Karpas-422 (cell line): ENCODE measurements at regions not wholly inside any gene's neighbourhood (a gene's known extent, or its start where the extent isn't known, plus 50 kb on each side); places are given as distances from the start of the nearest gene placed in this dataset.

Experiments used
- DNase-seq: peaks from one replicate; pipeline ENCODE4 v3.0.0-alpha.2; 2015
- H2AFZ ChIP-seq: fragments of 200-600 bp; sonication (generic); 2 replicates; pipeline ENCODE4 v1.6.1; 2014; ENCODE audit warnings: antibody characterized with exemption, low read length, mixed read lengths
- H3K27ac ChIP-seq: fragments of 200-600 bp; sonication (generic); 2 replicates; pipeline ENCODE4 v1.5.1; 2014; ENCODE audit warnings: mild to moderate bottlenecking, low read length, moderate library complexity
- H3K27me3 ChIP-seq: fragments of 200-600 bp; sonication (generic); 2 replicates; pipeline ENCODE4 v1.6.1; 2014; ENCODE audit warnings: low read length, mixed read lengths
- H3K36me3 ChIP-seq: fragments of 200-600 bp; sonication (generic); 2 replicates; pipeline ENCODE4 v1.6.1; 2014; ENCODE audit warnings: low read length, mixed read lengths; ENCODE audit not compliant: insufficient read depth
- H3K4me1 ChIP-seq: fragments of 200-600 bp; sonication (generic); 2 replicates; pipeline ENCODE4 v1.6.1; 2014; ENCODE audit warnings: mild to moderate bottlenecking, low read length, mixed read lengths
- H3K4me2 ChIP-seq: fragments of 200-600 bp; sonication (generic); 2 replicates; pipeline ENCODE4 v1.6.1; 2014; ENCODE audit warnings: low read length, low read depth, mild to moderate bottlenecking; ENCODE audit not compliant: poor library complexity, severe bottlenecking
- H3K4me3 ChIP-seq: fragments of 200-600 bp; sonication (generic); 2 replicates; pipeline ENCODE4 v1.5.1; 2014; ENCODE audit warnings: mild to moderate bottlenecking, antibody characterized with exemption, low read length, mixed read lengths
- H3K79me2 ChIP-seq: fragments of 200-600 bp; sonication (generic); 2 replicates; pipeline ENCODE4 v1.6.1; 2014; ENCODE audit warnings: mild to moderate bottlenecking, low read length, mixed read lengths
- H3K9ac ChIP-seq: fragments of 200-600 bp; sonication (generic); 2 replicates; pipeline ENCODE4 v1.6.0; 2014; ENCODE audit warnings: low read length
- H3K9me2 ChIP-seq: fragments of 200-600 bp; sonication (generic), shearing (Covaris generic); replicated peaks from 2 replicates; pipeline ENCODE4 v1.6.0; 2014; ENCODE audit warnings: mild to moderate bottlenecking, low read length, moderate library complexity; ENCODE audit not compliant: insufficient read depth
- H3K9me3 ChIP-seq: fragments of 300-700, 200-600 bp; sonication (generic); 2 replicates; pipeline ENCODE4 v1.6.1; 2014; ENCODE audit warnings: low read length, mixed read lengths
- H4K20me1 ChIP-seq: fragments of 200-600 bp; sonication (generic); 2 replicates; pipeline ENCODE4 v1.6.1; 2014; ENCODE audit warnings: mild to moderate bottlenecking, antibody characterized with exemption, low read length, low read depth; ENCODE audit not compliant: insufficient read depth

GRCh38 chr2:41867553-41867952 lies 180.3 kb upstream of the PKDCC start:
- no peak overlapping the region for H3K27ac ChIP-seq

GRCh38 chr2:41869542-41870264 lies 178.1 kb upstream of the PKDCC start:
- no peaks in the 10 kb centered on the region for H4K20me1 ChIP-seq
- no peak overlapping the region for H3K4me2 ChIP-seq
- H3K9me2 ChIP-seq, result no peaks in the 10 kb centered on the region
- DNase-seq, result peak; percentile 88
- H3K27me3 ChIP-seq, result no peaks in the 10 kb centered on the region
- no peak overlapping the region for H3K4me3 ChIP-seq
- H3K9me3 ChIP-seq, result no peaks in the 10 kb centered on the region
- no peak overlapping the region for H3K27ac ChIP-seq
- no peaks in the 10 kb centered on the region for H3K36me3 ChIP-seq
- H3K9ac ChIP-seq, result no peak overlapping the region
- no peaks in the 10 kb centered on the region for H3K79me2 ChIP-seq
- no peak overlapping the region for H2AFZ ChIP-seq
- H3K4me1 ChIP-seq, result no peaks in the 10 kb centered on the region

More at GRCh38 chr2:41867553-41867952, 180.3 kb upstream of the PKDCC start:
- Histone ChIP-seq H2AFZ (no peak overlapping the region; the same call in 1 of the 2 replicates), H3K79me2 (no peaks in the 10 kb centered on the region), H3K9me3 (no peaks in the 10 kb centered on the region), H3K27me3 (no peaks in the 10 kb centered on the region), H4K20me1 (no peaks in the 10 kb centered on the region), H3K9ac (no peak overlapping the region; the same call in 1 of the 2 replicates), H3K4me2 (peak overlapping the region; percentile 21), H3K4me3 (no peak overlapping the region), H3K9me2 (no peaks in the 10 kb centered on the region), H3K4me1 (no peaks in the 10 kb centered on the region), H3K36me3 (no peaks in the 10 kb centered on the region)
- DNase-seq, result no peak

GRCh38 chr2:41870265-41870585 lies 177.6 kb upstream of the PKDCC start:
- Histone ChIP-seq H3K9ac (no peak overlapping the region), H3K9me3 (no peaks in the 10 kb centered on the region), H3K4me2 (no peak overlapping the region), H3K9me2 (no peaks in the 10 kb centered on the region), H2AFZ (no peak overlapping the region), H3K4me3 (no peak overlapping the region), H3K36me3 (no peaks in the 10 kb centered on the region), H3K27ac (no peak overlapping the region), H3K27me3 (no peaks in the 10 kb centered on the region), H3K4me1 (no peaks in the 10 kb centered on the region), H3K79me2 (no peaks in the 10 kb centered on the region), H4K20me1 (no peaks in the 10 kb centered on the region)
- DNase-seq, result no peak

- no peak overlapping the region for H3K4me2 ChIP-seq
- H3K4me3 ChIP-seq, result no peak overlapping the region
- no peaks in the 10 kb centered on the region for H3K36me3 ChIP-seq
- H3K9me2 ChIP-seq, result no peaks in the 10 kb centered on the region
- H4K20me1 ChIP-seq, result no peaks in the 10 kb centered on the region
- no peaks in the 10 kb centered on the region for H3K79me2 ChIP-seq
- DNase-seq, result no peak
- H3K27ac ChIP-seq, result no peak overlapping the region
- no peaks in the 10 kb centered on the region for H3K9me3 ChIP-seq
- H2AFZ ChIP-seq, result no peak overlapping the region
- no peaks in the 10 kb centered on the region for H3K27me3 ChIP-seq
- no peaks in the 10 kb centered on the region for H3K4me1 ChIP-seq
- no peak overlapping the region for H3K9ac ChIP-seq
These were observed 176.7 kb upstream of the PKDCC start for GRCh38 chr2:41871080-41871479.

GRCh38 chr2:41872646-41873045 lies 175.2 kb upstream of the PKDCC start:
- peaks cover under 1% of the 10 kb centered on the region; the same call in 1 of the 2 replicates for H3K4me1 ChIP-seq
- no peak overlapping the region for H2AFZ ChIP-seq
- H3K4me3 ChIP-seq, result no peak overlapping the region
- no peaks in the 10 kb centered on the region for H3K79me2 ChIP-seq
- H3K27me3 ChIP-seq, result no peaks in the 10 kb centered on the region
- H4K20me1 ChIP-seq, result no peaks in the 10 kb centered on the region
- H3K9ac ChIP-seq, result no peak overlapping the region
- H3K9me3 ChIP-seq, result no peaks in the 10 kb centered on the region
- no peak overlapping the region for H3K27ac ChIP-seq
- H3K36me3 ChIP-seq, result no peaks in the 10 kb centered on the region
- DNase-seq, result no peak
- no peaks in the 10 kb centered on the region for H3K9me2 ChIP-seq
- H3K4me2 ChIP-seq, result no peak overlapping the region

GRCh38 chr2:41873102-41874031 lies 174.5 kb upstream of the PKDCC start:
- Histone ChIP-seq H4K20me1 (no peaks in the 10 kb centered on the region), H3K4me3 (no peak overlapping the region), H3K4me1 (peaks cover 7% of the 10 kb centered on the region)

GRCh38 chr2:41877114-41877678 lies 170.6 kb upstream of the PKDCC start:
- H3K9me2 ChIP-seq, result no peaks in the 10 kb centered on the region
- H3K4me2 ChIP-seq, result no peak overlapping the region
- H3K4me1 ChIP-seq, result peaks cover 34% of the 10 kb centered on the region
- no peaks in the 10 kb centered on the region for H3K36me3 ChIP-seq
- no peak overlapping the region for H3K9ac ChIP-seq
- H3K4me3 ChIP-seq, result no peak overlapping the region
- no peaks in the 10 kb centered on the region for H3K79me2 ChIP-seq
- H3K27me3 ChIP-seq, result no peaks in the 10 kb centered on the region
- no peaks in the 10 kb centered on the region for H4K20me1 ChIP-seq
- H3K9me3 ChIP-seq, result no peaks in the 10 kb centered on the region
- H2AFZ ChIP-seq, result no peak overlapping the region
- H3K27ac ChIP-seq, result no peak overlapping the region
- no peak for DNase-seq

More at GRCh38 chr2:41873102-41874031, 174.5 kb upstream of the PKDCC start:
- H2AFZ ChIP-seq, result no peak overlapping the region
- H3K4me2 ChIP-seq, result no peak overlapping the region
- H3K27me3 ChIP-seq, result no peaks in the 10 kb centered on the region
- H3K9me3 ChIP-seq, result no peaks in the 10 kb centered on the region
- H3K9me2 ChIP-seq, result no peaks in the 10 kb centered on the region
- no peaks in the 10 kb centered on the region for H3K36me3 ChIP-seq
- H3K27ac ChIP-seq, result no peak overlapping the region
- no peak for DNase-seq
- H3K9ac ChIP-seq, result no peak overlapping the region
- no peaks in the 10 kb centered on the region for H3K79me2 ChIP-seq

- no peak overlapping the region for H3K27ac ChIP-seq
- no peak overlapping the region for H3K4me3 ChIP-seq
- H3K4me2 ChIP-seq, result no peak overlapping the region
- H3K36me3 ChIP-seq, result no peaks in the 10 kb centered on the region
- no peaks in the 10 kb centered on the region for H3K27me3 ChIP-seq
- H3K9me2 ChIP-seq, result no peaks in the 10 kb centered on the region
- no peak for DNase-seq
- no peak overlapping the region for H2AFZ ChIP-seq
- no peaks in the 10 kb centered on the region for H3K9me3 ChIP-seq
- H3K4me1 ChIP-seq, result peaks cover 34% of the 10 kb centered on the region
- no peaks in the 10 kb centered on the region for H4K20me1 ChIP-seq
- no peak overlapping the region for H3K9ac ChIP-seq
- H3K79me2 ChIP-seq, result no peaks in the 10 kb centered on the region
These were observed 169.8 kb upstream of the PKDCC start for GRCh38 chr2:41878056-41878455.
